ENCODE measurements at regions not wholly inside any gene's neighbourhood (a gene's known extent, or its start where the extent isn't known, plus 50 kb on each side); places are given as distances from the start of the nearest gene placed in this dataset.

DNA sequence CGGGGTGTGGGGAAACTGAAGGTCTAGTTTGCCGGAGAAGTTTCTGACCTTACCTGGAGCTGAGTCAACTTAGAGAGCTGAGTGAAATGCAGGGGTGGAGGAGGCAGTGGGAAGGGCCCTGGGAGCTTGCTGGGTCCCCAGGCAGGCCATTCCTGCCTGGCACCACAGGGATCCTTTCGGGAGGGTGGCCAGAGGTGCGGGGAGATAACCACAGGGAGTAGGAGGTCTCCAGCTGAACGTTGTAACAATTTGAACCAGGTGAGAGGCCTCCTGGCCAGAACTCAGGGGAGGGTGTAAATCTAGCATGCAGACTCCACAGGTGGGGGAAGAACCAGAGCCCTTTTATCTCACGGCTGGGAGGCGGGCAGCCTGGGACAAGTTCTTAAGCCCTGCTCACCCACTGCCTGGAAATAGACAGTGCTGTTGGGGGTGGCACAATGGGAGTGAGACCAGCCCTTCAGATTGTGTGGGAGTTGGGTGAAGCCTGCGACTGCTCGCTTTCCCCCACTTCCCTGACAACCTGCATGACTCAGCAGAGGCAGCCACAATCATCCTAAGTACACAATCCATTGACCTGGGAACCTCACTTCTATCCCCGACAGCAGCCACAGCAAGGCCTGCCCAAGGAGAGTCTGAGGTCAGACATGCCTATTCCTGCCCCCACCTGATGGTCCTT lies 247.4 kb downstream of the ADGRA3 start:
- DNase-seq (ENCODE audit: low read depth, low spot score): no peak
- Mint-ChIP-seq H3K27me3 (ENCODE audit: low read depth) (no peaks in the 10 kb centered on the region), H3K4me1 (no peaks in the 10 kb centered on the region), H3K27ac (ENCODE audit: unreplicated experiment) (peak overlapping the region; percentile 32), H3K36me3 (ENCODE audit: low read depth) (no peaks in the 10 kb centered on the region), H3K4me3 (no peak overlapping the region), H3K9me3 (peaks cover 3% of the 10 kb centered on the region)
- TF ChIP-seq, protein P1, sequence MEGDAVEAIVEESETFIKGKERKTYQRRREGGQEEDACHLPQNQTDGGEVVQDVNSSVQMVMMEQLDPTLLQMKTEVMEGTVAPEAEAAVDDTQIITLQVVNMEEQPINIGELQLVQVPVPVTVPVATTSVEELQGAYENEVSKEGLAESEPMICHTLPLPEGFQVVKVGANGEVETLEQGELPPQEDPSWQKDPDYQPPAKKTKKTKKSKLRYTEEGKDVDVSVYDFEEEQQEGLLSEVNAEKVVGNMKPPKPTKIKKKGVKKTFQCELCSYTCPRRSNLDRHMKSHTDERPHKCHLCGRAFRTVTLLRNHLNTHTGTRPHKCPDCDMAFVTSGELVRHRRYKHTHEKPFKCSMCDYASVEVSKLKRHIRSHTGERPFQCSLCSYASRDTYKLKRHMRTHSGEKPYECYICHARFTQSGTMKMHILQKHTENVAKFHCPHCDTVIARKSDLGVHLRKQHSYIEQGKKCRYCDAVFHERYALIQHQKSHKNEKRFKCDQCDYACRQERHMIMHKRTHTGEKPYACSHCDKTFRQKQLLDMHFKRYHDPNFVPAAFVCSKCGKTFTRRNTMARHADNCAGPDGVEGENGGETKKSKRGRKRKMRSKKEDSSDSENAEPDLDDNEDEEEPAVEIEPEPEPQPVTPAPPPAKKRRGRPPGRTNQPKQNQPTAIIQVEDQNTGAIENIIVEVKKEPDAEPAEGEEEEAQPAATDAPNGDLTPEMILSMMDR (conservative IDR thresholded peaks at IDR 0.05): no peak

DNA sequence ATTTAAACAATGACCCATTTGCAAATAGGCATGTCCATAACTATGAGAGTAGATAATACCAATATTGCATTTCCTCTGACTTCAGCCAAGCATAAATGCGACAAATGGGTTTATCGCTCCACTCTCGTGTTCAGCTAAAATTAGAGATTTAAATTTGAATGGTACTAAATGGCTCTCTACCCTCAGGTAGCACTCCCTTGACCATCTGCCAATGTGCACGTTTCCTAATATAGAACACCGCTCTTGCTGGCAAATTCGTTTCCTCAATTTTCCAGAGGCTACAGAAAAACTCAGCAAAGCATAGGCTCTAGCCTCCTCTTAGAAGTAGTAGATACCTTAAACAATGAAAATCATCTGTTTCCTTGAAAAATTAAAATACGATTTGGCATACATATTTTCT lies 251.6 kb downstream of the ADGRA3 start:
- peaks cover 20% of the 10 kb centered on the region for H3K9me3 Mint-ChIP-seq
- peaks cover 2% of the 10 kb centered on the region for H3K27me3 Mint-ChIP-seq (ENCODE audit: low read depth)
- H3K36me3 Mint-ChIP-seq (ENCODE audit: low read depth): no peaks in the 10 kb centered on the region
- TF ChIP-seq, protein P1 (conservative IDR thresholded peaks at IDR 0.05): no peak
- no peak for DNase-seq (ENCODE audit: low read depth, low spot score)
- no peaks in the 10 kb centered on the region for H3K4me1 Mint-ChIP-seq
- H3K27ac Mint-ChIP-seq (ENCODE audit: unreplicated experiment): no peak overlapping the region
- H3K4me3 Mint-ChIP-seq: no peak overlapping the region

DNA sequence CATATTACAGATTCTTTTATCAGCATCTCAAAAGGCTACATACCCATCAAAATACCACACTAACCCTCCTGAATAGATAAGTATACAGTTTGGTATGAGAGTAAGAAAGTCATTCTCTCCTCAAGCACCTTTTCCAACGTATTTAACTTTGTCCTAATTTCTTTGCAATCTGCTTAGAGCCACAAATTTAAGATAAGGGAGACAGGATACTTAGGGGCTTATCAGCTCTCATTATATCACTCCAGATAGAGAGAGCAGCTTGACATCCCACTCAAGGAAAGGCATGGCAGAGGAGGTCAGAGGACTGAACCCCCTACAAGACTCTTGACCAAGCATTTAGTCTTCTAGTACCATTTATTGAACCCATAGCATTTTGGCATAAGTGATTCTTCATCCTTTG lies 262.4 kb downstream of the ADGRA3 start:
- H3K36me3 Mint-ChIP-seq (ENCODE audit: low read depth): no peaks in the 10 kb centered on the region
- DNase-seq (ENCODE audit: low read depth, low spot score): no peak
- H3K9me3 Mint-ChIP-seq: peaks cover 10% of the 10 kb centered on the region
- H3K27ac Mint-ChIP-seq (ENCODE audit: unreplicated experiment): no peak overlapping the region
- H3K27me3 Mint-ChIP-seq (ENCODE audit: low read depth): peaks cover 5% of the 10 kb centered on the region
- H3K4me1 Mint-ChIP-seq: no peaks in the 10 kb centered on the region
- no peak overlapping the region for H3K4me3 Mint-ChIP-seq
- TF ChIP-seq, protein P1 (conservative IDR thresholded peaks at IDR 0.05): no peak

DNA sequence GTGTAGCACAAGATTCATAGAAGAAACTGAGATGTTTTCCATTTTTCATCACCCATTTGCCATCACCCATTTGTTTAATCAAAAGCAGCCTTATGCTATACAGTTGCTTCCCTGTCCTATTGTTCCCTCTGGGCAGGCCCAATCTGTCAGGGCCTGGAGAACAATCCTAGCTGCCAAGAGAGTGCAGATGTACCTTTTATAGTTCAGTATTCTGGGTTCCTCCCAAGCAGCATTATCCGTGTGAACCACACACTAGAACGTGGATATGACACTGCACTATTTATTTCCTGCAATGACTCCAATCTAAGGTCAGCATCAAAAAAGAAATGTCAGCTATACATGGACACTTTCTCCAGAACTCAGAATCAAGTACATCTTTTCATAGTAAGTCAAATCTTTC lies 269.0 kb downstream of the ADGRA3 start:
- TF ChIP-seq, protein P1 (conservative IDR thresholded peaks at IDR 0.05): no peak
- Mint-ChIP-seq H3K4me3 (no peak overlapping the region), H3K27ac (ENCODE audit: unreplicated experiment) (no peak overlapping the region)

DNA sequence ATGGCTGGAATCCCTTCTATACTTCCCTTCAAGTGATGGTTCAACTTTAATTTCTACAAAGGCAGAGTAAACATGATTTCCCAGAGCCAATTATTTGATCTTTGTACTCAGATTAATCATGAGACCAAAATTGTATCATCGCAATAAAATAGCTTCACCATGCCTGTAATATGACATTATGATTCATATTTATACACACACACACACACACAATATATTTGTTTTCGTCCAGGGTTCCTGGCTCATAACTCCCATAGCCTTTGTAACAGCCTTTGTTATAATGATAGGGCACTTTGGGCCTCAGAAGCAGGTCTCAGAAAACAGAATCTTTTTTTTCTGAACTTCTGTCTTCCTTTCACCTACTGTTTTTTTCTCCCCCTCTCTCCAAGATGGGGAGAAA lies 270.6 kb downstream of the ADGRA3 start:
- TF ChIP-seq, protein P1 (conservative IDR thresholded peaks at IDR 0.05): no peak
- Mint-ChIP-seq H3K27me3 (ENCODE audit: low read depth) (no peaks in the 10 kb centered on the region), H3K4me3 (no peak overlapping the region), H3K36me3 (ENCODE audit: low read depth) (no peaks in the 10 kb centered on the region), H3K4me1 (no peaks in the 10 kb centered on the region), H3K9me3 (peaks cover 3% of the 10 kb centered on the region), H3K27ac (ENCODE audit: unreplicated experiment) (no peak overlapping the region)
- no peak for DNase-seq (ENCODE audit: low read depth, low spot score)

More for the DNA sequence above, 269.0 kb downstream of the ADGRA3 start:
- no peak for DNase-seq (ENCODE audit: low read depth, low spot score)
- Mint-ChIP-seq H3K4me1 (no peaks in the 10 kb centered on the region), H3K36me3 (ENCODE audit: low read depth) (no peaks in the 10 kb centered on the region), H3K9me3 (no peaks in the 10 kb centered on the region), H3K27me3 (ENCODE audit: low read depth) (peaks cover 2% of the 10 kb centered on the region)
